ENCODE measurements at regions not wholly inside any gene's neighbourhood (a gene's known extent, or its start where the extent isn't known, plus 50 kb on each side); places are given as distances from the start of the nearest gene placed in this dataset.

DNA sequence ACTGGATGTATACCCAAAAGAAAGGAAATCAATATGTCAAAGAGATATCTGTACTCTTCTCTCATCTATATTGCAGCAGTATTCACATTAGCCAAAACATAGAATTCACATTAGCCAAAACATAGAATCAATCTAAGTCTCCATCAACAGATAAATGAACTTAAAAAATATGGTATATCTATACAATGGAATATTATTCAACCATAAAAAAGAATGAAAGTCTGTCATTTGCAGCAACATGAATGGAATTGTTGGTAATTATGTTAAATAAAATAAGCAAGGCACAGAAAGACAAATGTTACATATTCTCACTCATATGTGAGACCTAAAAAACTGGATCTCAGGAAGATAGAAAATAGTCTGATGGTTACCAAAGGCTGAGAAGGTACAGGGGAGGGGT is 212.1 kb upstream of the ZC3H15 start:
- no peak overlapping the region for H3K4me2 ChIP-seq (ENCODE audit: insufficient read depth, low read length)
- ChIA-PET CTCF (ENCODE audit: low intra/inter-chr PET ratio) (no interaction called here), POLR2A (no interaction called here)
- no peak overlapping the region for H3K27ac ChIP-seq (ENCODE audit: extremely low read depth, low read depth, low read length)
- no peaks in the 10 kb centered on the region for H3K27me3 ChIP-seq (ENCODE audit: control insufficient read depth in 2 of 2, insufficient read depth in 2 of 2, low read length in 2 of 2)
- H3K9me1 ChIP-seq (ENCODE audit: control insufficient read depth, insufficient read depth, low read length): no peaks in the 10 kb centered on the region
- DNase-seq (ENCODE audit: extremely low read depth in 1 of 4, low spot score in 3 of 4) (no peak), FAIRE-seq (no peak), ATAC-seq (no peak)
- intact Hi-C loops (cut with micrococcal nuclease) (no loop called here), in situ Hi-C loops (cut with MboI) (no loop called here)
- H2AFZ ChIP-seq (ENCODE audit: low read depth, low read length): no peak overlapping the region
- no peak overlapping the region for H3K4me3 ChIP-seq
- H3K79me2 ChIP-seq (ENCODE audit: control insufficient read depth, insufficient read depth, low read length): no peaks in the 10 kb centered on the region
- no peaks in the 10 kb centered on the region for H3K36me3 ChIP-seq (ENCODE audit: control insufficient read depth, insufficient read depth, low read length)
- H3K9ac ChIP-seq (ENCODE audit: insufficient read depth in 1 of 2, low read depth in 2 of 2, low read length in 2 of 2): no peak overlapping the region
- BruUV-seq (replicated peaks): no TSS peak
- no peaks in the 10 kb centered on the region; the same call in 1 of the 2 replicates for H3K9me3 ChIP-seq (replicated peaks; ENCODE audit: control insufficient read depth, insufficient read depth, low read depth, low read length)
- no peaks in the 10 kb centered on the region for H4K20me1 ChIP-seq (replicated peaks; ENCODE audit: control insufficient read depth, insufficient read depth, low read length)
- H3K4me1 ChIP-seq (replicated peaks in 1 of 2; ENCODE audit: control insufficient read depth in 2 of 2, insufficient read depth in 2 of 2, low read length in 2 of 2): no peaks in the 10 kb centered on the region
- TF ChIP-seq, protein P1, sequence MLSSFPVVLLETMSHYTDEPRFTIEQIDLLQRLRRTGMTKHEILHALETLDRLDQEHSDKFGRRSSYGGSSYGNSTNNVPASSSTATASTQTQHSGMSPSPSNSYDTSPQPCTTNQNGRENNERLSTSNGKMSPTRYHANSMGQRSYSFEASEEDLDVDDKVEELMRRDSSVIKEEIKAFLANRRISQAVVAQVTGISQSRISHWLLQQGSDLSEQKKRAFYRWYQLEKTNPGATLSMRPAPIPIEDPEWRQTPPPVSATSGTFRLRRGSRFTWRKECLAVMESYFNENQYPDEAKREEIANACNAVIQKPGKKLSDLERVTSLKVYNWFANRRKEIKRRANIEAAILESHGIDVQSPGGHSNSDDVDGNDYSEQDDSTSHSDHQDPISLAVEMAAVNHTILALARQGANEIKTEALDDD (IDR thresholded peaks at IDR 0.05): no peak
- TF ChIP-seq, protein P2, sequence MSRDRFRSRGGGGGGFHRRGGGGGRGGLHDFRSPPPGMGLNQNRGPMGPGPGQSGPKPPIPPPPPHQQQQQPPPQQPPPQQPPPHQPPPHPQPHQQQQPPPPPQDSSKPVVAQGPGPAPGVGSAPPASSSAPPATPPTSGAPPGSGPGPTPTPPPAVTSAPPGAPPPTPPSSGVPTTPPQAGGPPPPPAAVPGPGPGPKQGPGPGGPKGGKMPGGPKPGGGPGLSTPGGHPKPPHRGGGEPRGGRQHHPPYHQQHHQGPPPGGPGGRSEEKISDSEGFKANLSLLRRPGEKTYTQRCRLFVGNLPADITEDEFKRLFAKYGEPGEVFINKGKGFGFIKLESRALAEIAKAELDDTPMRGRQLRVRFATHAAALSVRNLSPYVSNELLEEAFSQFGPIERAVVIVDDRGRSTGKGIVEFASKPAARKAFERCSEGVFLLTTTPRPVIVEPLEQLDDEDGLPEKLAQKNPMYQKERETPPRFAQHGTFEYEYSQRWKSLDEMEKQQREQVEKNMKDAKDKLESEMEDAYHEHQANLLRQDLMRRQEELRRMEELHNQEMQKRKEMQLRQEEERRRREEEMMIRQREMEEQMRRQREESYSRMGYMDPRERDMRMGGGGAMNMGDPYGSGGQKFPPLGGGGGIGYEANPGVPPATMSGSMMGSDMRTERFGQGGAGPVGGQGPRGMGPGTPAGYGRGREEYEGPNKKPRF (IDR thresholded peaks at IDR 0.05; ENCODE audit: low read depth, low read length): no peak
- no peak for TF ChIP-seq TCF7 (IDR thresholded peaks at IDR 0.05; ENCODE audit: borderline replicate concordance)
- TF ChIP-seq, protein P3, sequence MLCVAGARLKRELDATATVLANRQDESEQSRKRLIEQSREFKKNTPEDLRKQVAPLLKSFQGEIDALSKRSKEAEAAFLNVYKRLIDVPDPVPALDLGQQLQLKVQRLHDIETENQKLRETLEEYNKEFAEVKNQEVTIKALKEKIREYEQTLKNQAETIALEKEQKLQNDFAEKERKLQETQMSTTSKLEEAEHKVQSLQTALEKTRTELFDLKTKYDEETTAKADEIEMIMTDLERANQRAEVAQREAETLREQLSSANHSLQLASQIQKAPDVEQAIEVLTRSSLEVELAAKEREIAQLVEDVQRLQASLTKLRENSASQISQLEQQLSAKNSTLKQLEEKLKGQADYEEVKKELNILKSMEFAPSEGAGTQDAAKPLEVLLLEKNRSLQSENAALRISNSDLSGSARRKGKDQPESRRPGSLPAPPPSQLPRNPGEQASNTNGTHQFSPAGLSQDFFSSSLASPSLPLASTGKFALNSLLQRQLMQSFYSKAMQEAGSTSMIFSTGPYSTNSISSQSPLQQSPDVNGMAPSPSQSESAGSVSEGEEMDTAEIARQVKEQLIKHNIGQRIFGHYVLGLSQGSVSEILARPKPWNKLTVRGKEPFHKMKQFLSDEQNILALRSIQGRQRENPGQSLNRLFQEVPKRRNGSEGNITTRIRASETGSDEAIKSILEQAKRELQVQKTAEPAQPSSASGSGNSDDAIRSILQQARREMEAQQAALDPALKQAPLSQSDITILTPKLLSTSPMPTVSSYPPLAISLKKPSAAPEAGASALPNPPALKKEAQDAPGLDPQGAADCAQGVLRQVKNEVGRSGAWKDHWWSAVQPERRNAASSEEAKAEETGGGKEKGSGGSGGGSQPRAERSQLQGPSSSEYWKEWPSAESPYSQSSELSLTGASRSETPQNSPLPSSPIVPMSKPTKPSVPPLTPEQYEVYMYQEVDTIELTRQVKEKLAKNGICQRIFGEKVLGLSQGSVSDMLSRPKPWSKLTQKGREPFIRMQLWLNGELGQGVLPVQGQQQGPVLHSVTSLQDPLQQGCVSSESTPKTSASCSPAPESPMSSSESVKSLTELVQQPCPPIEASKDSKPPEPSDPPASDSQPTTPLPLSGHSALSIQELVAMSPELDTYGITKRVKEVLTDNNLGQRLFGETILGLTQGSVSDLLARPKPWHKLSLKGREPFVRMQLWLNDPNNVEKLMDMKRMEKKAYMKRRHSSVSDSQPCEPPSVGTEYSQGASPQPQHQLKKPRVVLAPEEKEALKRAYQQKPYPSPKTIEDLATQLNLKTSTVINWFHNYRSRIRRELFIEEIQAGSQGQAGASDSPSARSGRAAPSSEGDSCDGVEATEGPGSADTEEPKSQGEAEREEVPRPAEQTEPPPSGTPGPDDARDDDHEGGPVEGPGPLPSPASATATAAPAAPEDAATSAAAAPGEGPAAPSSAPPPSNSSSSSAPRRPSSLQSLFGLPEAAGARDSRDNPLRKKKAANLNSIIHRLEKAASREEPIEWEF (CRISPR knock-in tag; IDR thresholded peaks at IDR 0.05): no peak
- TF ChIP-seq CAMTA2 (CRISPR knock-in tag; conservative IDR thresholded peaks at IDR 0.05): no peak
- no peak for TF ChIP-seq BDP1 (IDR thresholded peaks at IDR 0.05; ENCODE audit: insufficient read depth, insufficient read length)
- no peak for TF ChIP-seq GABPB1 (CRISPR knock-in tag; IDR thresholded peaks at IDR 0.05)
- TF ChIP-seq, protein P4, sequence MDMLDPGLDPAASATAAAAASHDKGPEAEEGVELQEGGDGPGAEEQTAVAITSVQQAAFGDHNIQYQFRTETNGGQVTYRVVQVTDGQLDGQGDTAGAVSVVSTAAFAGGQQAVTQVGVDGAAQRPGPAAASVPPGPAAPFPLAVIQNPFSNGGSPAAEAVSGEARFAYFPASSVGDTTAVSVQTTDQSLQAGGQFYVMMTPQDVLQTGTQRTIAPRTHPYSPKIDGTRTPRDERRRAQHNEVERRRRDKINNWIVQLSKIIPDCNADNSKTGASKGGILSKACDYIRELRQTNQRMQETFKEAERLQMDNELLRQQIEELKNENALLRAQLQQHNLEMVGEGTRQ (CRISPR knock-in tag; IDR thresholded peaks at IDR 0.05): no peak
- TF ChIP-seq ASH1L (IDR thresholded peaks at IDR 0.05; ENCODE audit: borderline replicate concordance, low read depth, partially characterized antibody): no peak
- TF ChIP-seq, protein P5, sequence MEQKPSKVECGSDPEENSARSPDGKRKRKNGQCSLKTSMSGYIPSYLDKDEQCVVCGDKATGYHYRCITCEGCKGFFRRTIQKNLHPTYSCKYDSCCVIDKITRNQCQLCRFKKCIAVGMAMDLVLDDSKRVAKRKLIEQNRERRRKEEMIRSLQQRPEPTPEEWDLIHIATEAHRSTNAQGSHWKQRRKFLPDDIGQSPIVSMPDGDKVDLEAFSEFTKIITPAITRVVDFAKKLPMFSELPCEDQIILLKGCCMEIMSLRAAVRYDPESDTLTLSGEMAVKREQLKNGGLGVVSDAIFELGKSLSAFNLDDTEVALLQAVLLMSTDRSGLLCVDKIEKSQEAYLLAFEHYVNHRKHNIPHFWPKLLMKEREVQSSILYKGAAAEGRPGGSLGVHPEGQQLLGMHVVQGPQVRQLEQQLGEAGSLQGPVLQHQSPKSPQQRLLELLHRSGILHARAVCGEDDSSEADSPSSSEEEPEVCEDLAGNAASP (IDR thresholded peaks at IDR 0.05): no peak
- TF ChIP-seq KAT2B (IDR thresholded peaks at IDR 0.05; ENCODE audit: low read depth, low read length): no peak
